GM12878 (cell line): ENCODE measurements at regions not wholly inside any gene's neighbourhood (a gene's known extent, or its start where the extent isn't known, plus 50 kb on each side); places are given as distances from the start of the nearest gene placed in this dataset.

Experiments
- ATAC-seq: fragments of 200-7000 bp; cut with Tn5 transposase; 3 replicates; pipeline ENCODE4 v1.9.1; 2020; ENCODE audit warnings: mild to moderate bottlenecking, moderate library complexity
- BruUV-seq: library from RNA; stranded (reverse); fragments of 400-500 nt; replicated peaks from 2 replicates; lab custom pipeline; 2021; lab: Mats Ljungman, UMichigan
- CTCF ChIA-PET: fragments of 300-600 bp; sonication (Branson Sonifier 250); formaldehyde crosslinking; extraction: SDS; loops from one replicate; lab custom pipeline; 2021; ENCODE audit warnings: inconsistent platforms; lab: Yijun Ruan, JAX
- POLR2A ChIA-PET: fragments of 350-600 bp; formaldehyde crosslinking; extraction: SDS; loops from one replicate; lab custom pipeline; 2021; ENCODE audit warnings: inconsistent platforms; lab: Charles Lee
- RAD21 ChIA-PET: fragments of 300-600 bp; sonication (Branson Sonifier 250); formaldehyde crosslinking; loops from one replicate; lab custom pipeline; 2023; ENCODE audit warnings: antibody characterized with exemption; ENCODE audit not compliant: unreplicated experiment; lab: Charles Lee
- SMC1A ChIA-PET: fragments of 300-600 bp; sonication (Branson Sonifier 250); formaldehyde crosslinking; loops from one replicate; lab custom pipeline; 2023; ENCODE audit not compliant: unreplicated experiment, uncharacterized antibody; lab: Charles Lee
- DNase-seq: peaks from one replicate; pipeline ENCODE4 v3.0.0-alpha.2; 2011; ENCODE audit warnings: low read depth, low spot score
- FAIRE-seq: peaks from 3 replicates; lab custom pipeline; 2011; peaks lifted over from hg19 to GRCh38; lab: Jason Lieb, UNC
- H2AFZ ChIP-seq: 2 replicates; pipeline ENCODE4 v1.6.0; 2011; ENCODE audit warnings: low read depth, low read length, control low read depth; ENCODE audit not compliant: control insufficient read depth
- H3K27ac ChIP-seq: 2 replicates; pipeline ENCODE4 v1.5.1; 2011; ENCODE audit warnings: control low read depth; ENCODE audit not compliant: control insufficient read depth, insufficient read depth
- H3K27me3 ChIP-seq, 2 experiments: replicated peaks in 1 of 2; 2 replicates each; pipeline versions ENCODE4 v1.6.0 to v1.6.1; 2011; ENCODE audit warnings: low read length in 1 of 2; ENCODE audit not compliant: control insufficient read depth in 2 of 2, insufficient read depth in 2 of 2
- H3K36me3 ChIP-seq, 2 experiments: 2 replicates each; pipeline ENCODE4 v1.5.1; 2011; ENCODE audit warnings: low read length in 1 of 2; ENCODE audit not compliant: control insufficient read depth in 2 of 2, insufficient read depth in 2 of 2
- H3K4me1 ChIP-seq: 2 replicates; pipeline ENCODE4 v1.6.1; 2011; ENCODE audit warnings: mild to moderate bottlenecking, low read length, moderate library complexity, mixed read lengths; ENCODE audit not compliant: control insufficient read depth, insufficient read depth
- H3K4me2 ChIP-seq: 2 replicates; pipeline ENCODE4 v1.6.0; 2011; ENCODE audit warnings: control low read depth; ENCODE audit not compliant: control insufficient read depth, insufficient read depth
- H3K4me3 ChIP-seq: fragments of 200-600 bp; sonication (generic); 2 replicates; pipeline ENCODE4 v1.5.1; 2016
- H3K79me2 ChIP-seq: 2 replicates; pipeline ENCODE4 v1.6.0; 2011; ENCODE audit warnings: low read length; ENCODE audit not compliant: control insufficient read depth, insufficient read depth
- H3K9ac ChIP-seq: 2 replicates; pipeline ENCODE4 v1.8.0; 2011; ENCODE audit warnings: low read length, control low read depth, mixed read lengths; ENCODE audit not compliant: control insufficient read depth, insufficient read depth
- H3K9me3 ChIP-seq: replicated peaks from 3 replicates; pipeline ENCODE4 v1.5.1; 2011; ENCODE audit warnings: mild to moderate bottlenecking, low read length; ENCODE audit not compliant: control insufficient read depth, insufficient read depth
- H4K20me1 ChIP-seq: 2 replicates; pipeline ENCODE4 v1.6.0; 2011; ENCODE audit not compliant: control insufficient read depth, insufficient read depth
- BACH1 ChIP-seq: fragments of 450-650 bp; IDR thresholded peaks from 2 replicates; pipeline ENCODE4 v1.6.1; 2017; ENCODE audit warnings: mild to moderate bottlenecking, borderline replicate concordance
- BMI1 ChIP-seq: fragments of 450-650 bp; IDR thresholded peaks from 2 replicates; pipeline ENCODE4 v1.6.1; 2016; ENCODE audit warnings: mild to moderate bottlenecking, moderate library complexity, borderline replicate concordance
- CBX5 ChIP-seq: sonication (generic); IDR thresholded peaks from 2 replicates; pipeline ENCODE4 v1.6.1; 2016; ENCODE audit warnings: low read depth, moderate library complexity, mild to moderate bottlenecking, inconsistent platforms
- CHD2 ChIP-seq: IDR thresholded peaks from 2 replicates; pipeline ENCODE4 v1.6.1; 2011; ENCODE audit warnings: low read depth, low read length, improper control_type of control experiment, borderline replicate concordance
- CUX1 ChIP-seq: IDR thresholded peaks from 2 replicates; pipeline ENCODE4 v1.6.1; 2012; ENCODE audit warnings: improper control_type of control experiment, low read depth, low read length; ENCODE audit not compliant: insufficient replicate concordance
- EZH2 ChIP-seq: IDR thresholded peaks from 2 replicates; pipeline ENCODE4 v1.6.1; 2012; ENCODE audit warnings: low read depth, mild to moderate bottlenecking, control low read depth, inconsistent platforms, low read length, borderline replicate concordance; ENCODE audit not compliant: control insufficient read depth
- IRF4 ChIP-seq: IDR thresholded peaks from 2 replicates; pipeline ENCODE4 v1.6.1; 2011; ENCODE audit warnings: low read depth, low read length
- KAT2A ChIP-seq: conservative IDR thresholded peaks from 2 replicates; pipeline ENCODE4 v1.6.1; 2011; ENCODE audit warnings: low read depth, low read length; ENCODE audit not compliant: control insufficient read depth
- NFYB ChIP-seq: IDR thresholded peaks from 2 replicates; pipeline ENCODE4 v1.6.1; 2011; ENCODE audit warnings: low read depth, mild to moderate bottlenecking, low read length, improper control_type of control experiment, moderate library complexity; ENCODE audit not compliant: insufficient read depth
- RAD21 ChIP-seq: IDR thresholded peaks from 2 replicates; pipeline ENCODE4 v1.6.1; 2011; ENCODE audit warnings: mild to moderate bottlenecking, low read depth, low read length, moderate library complexity; ENCODE audit not compliant: insufficient read depth
- RCOR1 ChIP-seq: conservative IDR thresholded peaks from 2 replicates; pipeline ENCODE4 v1.6.1; 2012; ENCODE audit warnings: low read depth, low read length, improper control_type of control experiment
- SMC3 ChIP-seq: IDR thresholded peaks from 2 replicates; pipeline ENCODE4 v1.6.1; 2011; ENCODE audit warnings: low read length, improper control_type of control experiment, borderline replicate concordance
- TCF7 ChIP-seq: IDR thresholded peaks from 2 replicates; pipeline ENCODE4 v1.6.1; 2014; ENCODE audit warnings: antibody characterized with exemption, borderline replicate concordance
- USF2 ChIP-seq: IDR thresholded peaks from 2 replicates; pipeline ENCODE4 v1.6.1; 2011; ENCODE audit warnings: low read depth, low read length, improper control_type of control experiment, borderline replicate concordance
- WRNIP1 ChIP-seq: IDR thresholded peaks from 2 replicates; pipeline ENCODE4 v1.6.1; 2011; ENCODE audit warnings: low read depth, low read length, improper control_type of control experiment, borderline replicate concordance
- ZSCAN29 ChIP-seq: fragments of 450-650 bp; IDR thresholded peaks from 2 replicates; pipeline ENCODE4 v1.6.1; 2017; ENCODE audit warnings: mild to moderate bottlenecking, moderate library complexity
- WGBS: methylation state at CpG from one replicate; pipeline ENCODE4 v1.1.6; 2016; ENCODE audit warnings: low lambda C conversion rate; ENCODE audit not compliant: insufficient replicate concordance, insufficient coverage; ENCODE audit errors: missing lambda C conversion rate; 5-methylcytosine and 5-hydroxymethylcytosine counted together
- in situ Hi-C: fragments of 300-500 bp; cut with MboI; formaldehyde crosslinking; loops from 9 replicates; pipeline ENCODE4 v1.14.3; 2018; ENCODE audit warnings: mixed read lengths
- intact Hi-C: fragments of 100-400 bp; cut with micrococcal nuclease; formaldehyde crosslinking; loops from one replicate; pipeline ENCODE4 v1.14.2; 2022; ENCODE audit not compliant: unreplicated experiment
- TF ChIP-seq, protein P1 (sequence below): IDR thresholded peaks from 2 replicates; pipeline ENCODE4 v1.6.1; 2011; ENCODE audit warnings: mild to moderate bottlenecking, low read depth, low read length, moderate library complexity; ENCODE audit not compliant: insufficient replicate concordance

GRCh38 chr1:219544163-219544846 is 68.6 kb downstream of the ZC3H11B start:
- Histone ChIP-seq H3K9ac (no peak overlapping the region), H3K27me3 (no peaks in the 10 kb centered on the region), H4K20me1 (no peaks in the 10 kb centered on the region), H3K79me2 (no peaks in the 10 kb centered on the region), H3K27ac (no peak overlapping the region), H3K4me3 (no peak overlapping the region), H2AFZ (no peak overlapping the region), H3K36me3 (no peaks in the 10 kb centered on the region), H3K4me1 (peaks cover 4% of the 10 kb centered on the region; the same call in 1 of the 2 replicates), H3K9me3 (no peaks in the 10 kb centered on the region), H3K4me2 (no peak overlapping the region)
- ChIA-PET CTCF (no interaction called here), SMC1A (interaction anchor here (1.0 kb wide), 1 partner anchor 101 kb away, joined by 3 read pairs; no protein-coding TSS in a partner anchor), POLR2A (no interaction called here), RAD21 (no interaction called here)
- intact Hi-C loops (no loop called here), in situ Hi-C loops (no loop called here)
- FAIRE-seq (no peak), ATAC-seq (no peak), DNase-seq (no peak)
- no TSS peak for BruUV-seq
- 25% methylated on average over 5 of the region's 5 CpGs for WGBS
- no peak for TF ChIP-seq CUX1
- TF ChIP-seq KAT2A, result no peak
- peak; percentile 30; the same call in 1 of the 2 replicates for TF ChIP-seq SMC3
- no peak for TF ChIP-seq IRF4
- no peak for TF ChIP-seq BACH1
- TF ChIP-seq WRNIP1, result no peak
- no peak for TF ChIP-seq BMI1
- peak; percentile 48; the same call in 1 of the 2 replicates for TF ChIP-seq RAD21
- TF ChIP-seq CBX5, result no peak
- no peak for TF ChIP-seq CHD2
- no peak for TF ChIP-seq USF2
- TF ChIP-seq NFYB, result no peak
- no peak for TF ChIP-seq RCOR1
- no peak for TF ChIP-seq TCF7
- TF ChIP-seq, protein P1, sequence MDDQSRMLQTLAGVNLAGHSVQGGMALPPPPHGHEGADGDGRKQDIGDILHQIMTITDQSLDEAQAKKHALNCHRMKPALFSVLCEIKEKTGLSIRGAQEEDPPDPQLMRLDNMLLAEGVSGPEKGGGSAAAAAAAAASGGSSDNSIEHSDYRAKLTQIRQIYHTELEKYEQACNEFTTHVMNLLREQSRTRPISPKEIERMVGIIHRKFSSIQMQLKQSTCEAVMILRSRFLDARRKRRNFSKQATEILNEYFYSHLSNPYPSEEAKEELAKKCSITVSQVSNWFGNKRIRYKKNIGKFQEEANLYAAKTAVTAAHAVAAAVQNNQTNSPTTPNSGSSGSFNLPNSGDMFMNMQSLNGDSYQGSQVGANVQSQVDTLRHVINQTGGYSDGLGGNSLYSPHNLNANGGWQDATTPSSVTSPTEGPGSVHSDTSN, result no peak
- TF ChIP-seq ZSCAN29, result no peak
- no peak for TF ChIP-seq EZH2
